ENCODE measurements at regions not wholly inside any gene's neighbourhood (a gene's known extent, or its start where the extent isn't known, plus 50 kb on each side); places are given as distances from the start of the nearest gene placed in this dataset.
"Not testable (repeated sequence)": the region's sequence is repeated elsewhere in the genome, so short reads cannot be mapped to it uniquely, and the experiment has no call there.

DNA sequence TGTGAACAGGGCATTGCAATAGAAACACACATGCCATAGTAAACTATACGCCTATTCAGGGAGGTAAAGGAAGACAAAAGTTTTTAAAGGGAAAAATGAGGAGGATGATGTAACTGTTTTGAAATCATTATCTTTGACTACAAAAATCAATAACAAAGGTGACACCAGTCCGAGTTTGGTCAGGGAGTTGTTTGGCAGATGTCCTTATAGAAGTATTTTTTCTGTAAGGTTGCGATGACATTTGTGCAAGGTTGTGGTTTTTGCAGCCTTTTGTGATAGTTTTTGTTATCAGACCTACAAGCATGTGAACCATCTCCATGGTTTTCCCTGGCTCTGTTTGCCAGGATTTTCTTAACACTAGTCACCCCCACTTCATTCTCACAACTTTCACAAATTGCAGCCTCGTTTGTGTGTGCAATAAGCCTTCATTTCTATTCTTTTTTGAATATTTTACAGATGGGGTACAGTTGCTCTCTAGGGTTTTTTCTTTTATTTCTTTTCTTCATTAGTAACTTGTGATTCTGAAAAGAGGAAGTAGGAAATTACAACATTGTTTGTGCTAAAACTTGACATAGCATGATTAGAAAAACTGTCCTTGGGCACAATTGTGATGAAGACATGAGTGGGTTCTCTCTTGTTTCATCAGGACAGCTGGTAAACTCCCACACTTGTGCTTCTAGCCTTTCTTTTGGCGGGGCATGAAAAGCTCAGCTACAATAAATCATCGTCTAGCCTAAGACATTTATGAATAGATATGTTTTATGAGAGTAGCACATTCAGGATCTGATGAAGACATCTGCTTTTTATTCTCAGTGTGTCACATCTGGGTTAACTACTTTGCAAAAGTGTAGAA is 60.2 kb upstream of the PNPLA4 start:
- no peak for DNase-seq (ENCODE audit: low spot score)
- TF ChIP-seq, protein P1, sequence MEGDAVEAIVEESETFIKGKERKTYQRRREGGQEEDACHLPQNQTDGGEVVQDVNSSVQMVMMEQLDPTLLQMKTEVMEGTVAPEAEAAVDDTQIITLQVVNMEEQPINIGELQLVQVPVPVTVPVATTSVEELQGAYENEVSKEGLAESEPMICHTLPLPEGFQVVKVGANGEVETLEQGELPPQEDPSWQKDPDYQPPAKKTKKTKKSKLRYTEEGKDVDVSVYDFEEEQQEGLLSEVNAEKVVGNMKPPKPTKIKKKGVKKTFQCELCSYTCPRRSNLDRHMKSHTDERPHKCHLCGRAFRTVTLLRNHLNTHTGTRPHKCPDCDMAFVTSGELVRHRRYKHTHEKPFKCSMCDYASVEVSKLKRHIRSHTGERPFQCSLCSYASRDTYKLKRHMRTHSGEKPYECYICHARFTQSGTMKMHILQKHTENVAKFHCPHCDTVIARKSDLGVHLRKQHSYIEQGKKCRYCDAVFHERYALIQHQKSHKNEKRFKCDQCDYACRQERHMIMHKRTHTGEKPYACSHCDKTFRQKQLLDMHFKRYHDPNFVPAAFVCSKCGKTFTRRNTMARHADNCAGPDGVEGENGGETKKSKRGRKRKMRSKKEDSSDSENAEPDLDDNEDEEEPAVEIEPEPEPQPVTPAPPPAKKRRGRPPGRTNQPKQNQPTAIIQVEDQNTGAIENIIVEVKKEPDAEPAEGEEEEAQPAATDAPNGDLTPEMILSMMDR (IDR thresholded peaks at IDR 0.05; ENCODE audit: extremely low read depth, insufficient read depth, missing control alignments): no peak
- in situ Hi-C loops (cut with MboI; ENCODE audit: low pct_unique_long_range_greater_than_20kb, low sequenced_read_pairs, unreplicated experiment): loop anchor here (25.0 kb wide), 1 partner anchor 750 kb away; the partner anchor contains the start of gene ANOS1

DNA sequence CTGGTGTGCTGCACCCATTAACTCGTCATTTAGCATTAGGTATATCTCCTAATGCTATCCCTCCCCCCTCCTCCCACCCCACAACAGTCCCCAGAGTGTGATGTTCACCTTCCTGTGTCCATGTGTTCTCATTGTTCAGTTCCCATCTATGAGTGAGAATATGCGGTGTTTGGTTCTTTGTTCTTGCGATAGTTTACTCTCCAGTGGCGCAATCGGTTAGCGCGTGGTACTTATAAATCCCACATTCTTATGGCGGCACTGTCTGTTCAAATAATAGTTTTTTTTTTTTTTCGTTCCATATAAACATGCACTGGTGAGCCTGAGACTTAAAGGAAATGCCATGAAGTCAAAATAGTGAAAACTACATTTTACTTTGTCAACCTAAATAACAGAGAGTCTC is 59.5 kb upstream of the PNPLA4 start:
- not testable (repeated sequence) for DNase-seq (ENCODE audit: low spot score)
- in situ Hi-C loops (cut with MboI; ENCODE audit: low pct_unique_long_range_greater_than_20kb, low sequenced_read_pairs, unreplicated experiment): loop anchor here (25.0 kb wide), 1 partner anchor 751 kb away; the partner anchor contains the start of gene ANOS1

DNA sequence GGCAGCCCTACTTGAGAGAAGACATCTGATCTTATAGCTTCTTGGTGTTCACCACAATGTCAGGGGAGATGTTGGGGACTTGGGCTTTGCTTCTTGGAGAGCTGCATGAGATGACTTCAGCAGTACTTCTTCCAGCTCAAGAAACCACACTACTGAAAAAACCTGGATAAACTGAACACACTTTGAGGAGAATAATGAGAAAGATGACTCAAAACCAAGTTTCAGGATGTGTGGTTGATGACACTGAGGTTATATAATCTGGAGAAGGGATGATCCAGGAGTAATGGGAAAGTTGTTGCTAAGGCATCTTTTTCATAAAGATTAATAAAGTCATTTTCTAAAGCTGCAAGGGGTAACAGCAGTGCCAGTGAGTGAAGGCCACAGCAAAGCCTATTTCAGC is 58.4 kb upstream of the PNPLA4 start:
- TF ChIP-seq, protein P1 (IDR thresholded peaks at IDR 0.05; ENCODE audit: extremely low read depth, insufficient read depth, missing control alignments): no peak
- no peak for DNase-seq (ENCODE audit: low spot score)
- in situ Hi-C loops (cut with MboI; ENCODE audit: low pct_unique_long_range_greater_than_20kb, low sequenced_read_pairs, unreplicated experiment): loop anchor here (25.0 kb wide), 1 partner anchor 752 kb away; the partner anchor contains the start of gene ANOS1

- TF ChIP-seq, protein P1 (IDR thresholded peaks at IDR 0.05; ENCODE audit: extremely low read depth, insufficient read depth, missing control alignments): no peak
- in situ Hi-C loops (cut with MboI; ENCODE audit: low pct_unique_long_range_greater_than_20kb, low sequenced_read_pairs, unreplicated experiment): loop anchor here (25.0 kb wide), 1 partner anchor 754 kb away; the partner anchor contains the start of gene ANOS1
- DNase-seq (ENCODE audit: low spot score): no peak
Observed at GRCh38 chrX:7983581-7983980, 56.4 kb upstream of the PNPLA4 start.

Measured in GM13977 (cell line).